ENCODE measurements at regions not wholly inside any gene's neighbourhood (a gene's known extent, or its start where the extent isn't known, plus 50 kb on each side); places are given as distances from the start of the nearest gene placed in this dataset.
A peak's percentile ranks its signal among the peaks of the same experiment; 100 is the strongest.

DNA sequence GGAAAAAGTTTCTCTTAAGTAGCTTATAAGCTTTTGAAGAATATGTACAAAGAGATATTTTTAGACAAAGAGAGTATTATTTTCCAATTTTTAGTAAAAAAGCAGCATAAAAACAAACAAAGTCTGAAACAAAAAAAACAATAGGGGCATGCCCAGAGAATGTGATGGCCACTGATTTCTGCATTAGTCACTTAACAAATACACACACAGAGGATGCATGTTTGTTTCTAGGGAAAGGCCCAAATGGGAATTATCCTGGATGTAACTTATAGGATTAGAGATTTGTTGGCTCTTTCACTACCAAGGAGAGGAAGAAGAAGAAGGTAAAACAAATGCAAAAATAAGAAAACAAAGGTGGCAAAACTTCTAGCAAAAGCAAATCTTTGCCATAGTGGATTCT lies 95.9 kb upstream of the SCOC start:
- no peak for DNase-seq (ENCODE audit: low spot score)

DNA sequence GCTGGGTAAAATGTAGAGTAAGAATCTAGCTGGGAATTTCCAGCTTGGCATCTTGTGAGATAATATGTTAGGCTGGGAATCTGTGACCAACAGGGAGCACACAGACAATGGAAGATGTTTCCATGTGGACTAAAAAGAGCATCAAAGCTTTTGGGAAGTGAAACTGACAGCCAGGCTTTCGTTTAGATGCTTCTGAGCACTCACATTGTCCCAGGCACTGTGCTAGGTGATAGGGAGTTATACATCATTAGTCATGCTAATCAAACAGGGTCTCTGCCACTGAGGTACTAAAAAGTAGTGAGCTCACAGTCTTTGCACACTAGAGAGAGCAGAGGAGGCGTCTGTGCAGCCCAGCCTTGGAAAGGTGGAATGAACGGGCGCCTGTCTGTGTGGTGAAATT lies 101.9 kb upstream of the SCOC start:
- DNase-seq (ENCODE audit: low spot score): no peak

- no peak for DNase-seq (ENCODE audit: low spot score)
These were observed 104.1 kb upstream of the SCOC start for GRCh38 chr4:140269369-140269768.

GRCh38 chr4:140268186-140268841 lies 105.1 kb upstream of the SCOC start:
- no peak for DNase-seq (ENCODE audit: low spot score)

- DNase-seq (ENCODE audit: low spot score): no peak
These were observed 105.9 kb upstream of the SCOC start for GRCh38 chr4:140267576-140267975.

- DNase-seq (ENCODE audit: low spot score): no peak
These were observed 106.4 kb upstream of the SCOC start for GRCh38 chr4:140266958-140267568.

DNA sequence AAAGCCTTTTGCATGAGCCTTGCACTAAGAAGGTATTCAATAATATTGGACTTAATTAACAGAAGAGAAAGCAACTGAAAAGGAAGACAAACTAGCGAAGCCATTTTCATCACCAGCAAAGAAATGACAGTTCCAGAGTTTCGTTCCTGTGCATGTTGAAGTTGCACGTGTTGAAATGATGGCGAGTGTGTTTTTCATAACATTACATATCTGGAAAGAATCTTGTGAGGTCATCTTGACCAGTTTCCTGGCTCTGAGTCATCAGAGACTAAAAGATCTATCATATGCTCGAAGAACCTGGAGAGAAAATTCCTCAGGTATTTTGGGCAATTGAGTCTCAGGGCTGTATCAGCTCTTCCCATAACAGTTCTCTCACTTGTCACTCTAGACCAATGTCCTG lies 106.2 kb upstream of the MAML3 start:
- DNase-seq (ENCODE audit: low spot score): no peak

- no peak for DNase-seq (ENCODE audit: low spot score)
These were observed 104.5 kb upstream of the MAML3 start for GRCh38 chr4:140258476-140258875.

- DNase-seq (ENCODE audit: low spot score): no peak
These were observed 103.7 kb upstream of the MAML3 start for GRCh38 chr4:140257461-140258305.

GRCh38 chr4:140256941-140257340 lies 103.0 kb upstream of the MAML3 start:
- no peak for DNase-seq (ENCODE audit: low spot score)

DNA sequence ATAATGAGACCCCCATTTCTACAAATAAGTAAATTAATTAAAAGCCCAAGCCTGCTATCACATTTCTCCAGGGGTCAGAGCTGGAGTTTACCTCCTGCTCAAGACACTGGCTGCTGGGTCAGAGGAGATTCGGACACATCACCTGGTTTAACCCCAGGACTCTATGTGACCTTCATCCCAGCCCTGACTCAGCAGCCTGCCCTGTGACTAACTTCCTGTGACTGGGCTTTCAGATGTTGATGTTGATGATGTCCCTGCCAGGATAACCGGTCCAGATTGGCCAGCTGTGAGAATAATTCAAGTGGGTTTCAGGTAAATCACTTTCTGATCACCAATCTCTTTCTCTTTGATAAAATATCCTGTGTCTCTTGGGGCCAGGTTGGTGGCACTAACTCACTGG lies 102.4 kb upstream of the MAML3 start:
- no peak for DNase-seq (ENCODE audit: low spot score)

DNA sequence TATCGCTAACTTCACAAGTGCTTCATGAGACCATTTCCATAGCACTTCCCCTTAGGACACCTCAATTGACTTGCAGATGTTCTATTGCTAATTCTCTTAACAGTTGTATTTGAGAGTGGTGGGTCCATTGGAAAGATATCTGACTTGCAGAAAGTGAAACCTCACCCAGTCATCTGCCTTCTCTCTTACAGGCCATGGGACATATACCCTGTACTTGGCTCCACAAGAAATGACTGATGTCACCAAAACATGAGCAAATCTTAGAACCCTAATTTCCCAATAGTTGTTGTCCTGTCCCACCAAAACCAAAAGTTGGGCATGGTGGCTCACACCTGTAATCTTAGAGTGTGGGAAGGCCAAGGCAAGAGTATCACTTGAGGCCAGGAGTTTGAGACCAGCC lies 101.9 kb upstream of the MAML3 start:
- no peak for DNase-seq (ENCODE audit: low spot score)

- DNase-seq (ENCODE audit: low spot score): no peak
These were observed 101.5 kb upstream of the MAML3 start for GRCh38 chr4:140255467-140255866.

DNA sequence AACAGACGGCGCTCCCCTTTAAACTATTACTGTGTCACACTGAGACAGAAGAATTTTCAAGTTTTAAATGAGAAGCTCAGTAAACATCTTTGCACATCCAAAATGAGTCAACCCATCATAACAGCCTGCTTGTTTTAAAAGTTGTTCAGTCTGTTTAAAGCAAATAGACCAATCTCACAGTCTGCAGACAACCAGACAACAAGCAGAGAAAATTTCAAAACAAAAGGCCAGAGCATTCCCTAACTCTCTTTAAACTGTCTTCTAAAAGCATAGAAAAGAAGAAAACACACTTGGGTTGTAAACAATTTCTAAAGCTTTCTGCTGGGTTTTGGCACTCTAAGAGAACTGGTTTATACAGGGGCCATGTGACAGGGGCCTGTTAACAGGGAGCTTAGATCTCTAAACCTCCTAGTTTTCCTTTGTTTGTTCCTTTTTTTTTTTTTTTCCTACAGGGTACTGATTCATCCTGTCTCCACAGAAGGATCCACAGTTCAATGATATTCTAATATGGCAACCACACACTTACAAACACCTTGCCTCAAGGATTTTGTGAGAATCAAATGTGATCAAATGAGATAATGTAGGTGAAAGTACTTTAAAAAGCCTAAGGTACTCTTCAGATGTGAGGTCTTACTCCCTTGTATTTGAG lies 100.8 kb upstream of the MAML3 start:
- DNase-seq (ENCODE audit: low spot score): no peak

DNA sequence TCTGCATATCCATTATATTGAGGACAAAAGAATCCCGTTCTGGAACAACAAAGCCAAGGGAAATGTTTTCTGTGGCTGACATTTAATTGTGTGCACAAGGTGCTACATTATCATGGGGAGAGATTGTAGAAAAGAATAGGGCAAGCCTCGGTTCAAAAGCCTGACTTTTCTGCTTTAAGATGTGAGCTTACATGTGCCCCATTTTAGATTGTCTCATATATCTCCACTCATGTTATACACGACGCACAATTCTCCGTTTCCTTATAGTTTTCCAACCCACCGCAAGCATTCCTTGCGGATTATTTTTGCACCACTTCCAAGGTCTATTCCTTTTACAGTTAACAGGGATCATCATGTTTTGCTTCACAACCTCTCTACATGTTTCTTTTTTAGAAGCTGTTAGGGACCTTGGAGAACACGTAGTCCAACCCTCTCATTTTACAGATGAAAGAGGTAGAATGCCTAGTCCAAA lies 99.6 kb upstream of the MAML3 start:
- no peak for DNase-seq (ENCODE audit: low spot score)

GRCh38 chr4:140252742-140253555 lies 99.0 kb upstream of the MAML3 start:
- peak; percentile 95 for DNase-seq (ENCODE audit: low spot score)

- DNase-seq (ENCODE audit: low spot score): peak; percentile 42
These were observed 98.3 kb upstream of the MAML3 start for GRCh38 chr4:140252141-140252741.

DNA sequence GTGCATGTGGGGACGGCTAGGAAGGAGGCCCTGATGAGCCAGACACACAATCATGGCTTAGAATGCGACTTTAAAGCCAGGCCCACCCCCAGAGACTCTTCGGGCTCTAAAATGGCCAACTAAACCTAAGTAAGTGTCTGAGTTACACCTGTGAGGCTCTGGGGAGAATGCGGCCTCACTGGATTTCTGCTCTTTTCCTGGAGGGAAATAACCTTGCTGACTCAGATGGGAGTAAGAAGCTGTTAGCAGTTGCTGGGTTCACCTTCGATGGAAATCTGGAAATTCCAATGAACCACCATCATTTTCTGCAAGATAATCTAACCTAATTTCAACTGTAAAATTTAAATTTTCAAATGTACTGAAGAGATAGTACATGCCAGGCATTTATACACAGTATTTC lies 97.6 kb upstream of the MAML3 start:
- no peak for DNase-seq (ENCODE audit: low spot score)

- DNase-seq (ENCODE audit: low spot score): no peak
These were observed 97.1 kb upstream of the MAML3 start for GRCh38 chr4:140250989-140251552.

- DNase-seq (ENCODE audit: low spot score): no peak
These were observed 95.4 kb upstream of the MAML3 start for GRCh38 chr4:140249351-140249750.

DNA sequence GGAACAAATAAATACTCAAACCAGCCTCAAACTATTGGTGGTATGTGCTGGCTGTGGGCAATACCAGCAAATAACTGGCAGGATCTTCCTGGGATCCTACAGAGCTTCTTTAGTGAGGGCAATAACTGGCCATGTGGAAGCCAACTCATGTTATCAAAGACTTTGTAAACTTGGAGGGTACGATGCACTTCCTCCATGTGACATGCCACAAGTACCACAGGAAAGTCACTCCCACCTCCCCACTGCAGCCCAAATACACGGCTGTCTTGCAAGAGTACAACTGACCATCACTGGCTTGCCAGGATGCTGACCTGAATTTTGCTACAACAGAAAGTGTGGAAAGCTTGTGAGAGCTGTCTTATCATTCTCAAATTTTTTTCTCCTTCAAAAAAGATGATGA lies 93.3 kb upstream of the MAML3 start:
- DNase-seq (ENCODE audit: low spot score): no peak

Measured in iPS-NIHi11 (cell line).